HepG2 (cell line): ENCODE measurements at regions not wholly inside any gene's neighbourhood (a gene's known extent, or its start where the extent isn't known, plus 50 kb on each side); places are given as distances from the start of the nearest gene placed in this dataset.

Source experiments
- ATAC-seq: fragments of 200-7000 bp; cut with Tn5 transposase; 3 replicates; pipeline ENCODE4 v1.9.1; 2020; ENCODE audit warnings: mild to moderate bottlenecking, moderate library complexity
- BruUV-seq: library from RNA; stranded (reverse); fragments of 400-500 nt; replicated peaks from 2 replicates; lab custom pipeline; 2021; lab: Mats Ljungman, UMichigan
- CTCF ChIA-PET: fragments of 300-600 bp; formaldehyde crosslinking; extraction: SDS; loops from one replicate; lab custom pipeline; 2021; ENCODE audit warnings: low total read pairs, inconsistent platforms, low intra/inter-chr PET ratio; lab: Yijun Ruan, JAX
- POLR2A ChIA-PET: fragments of 350-600 bp; sonication (Branson Sonifier 250); formaldehyde crosslinking; loops from one replicate; lab custom pipeline; 2020; ENCODE audit warnings: antibody characterized with exemption, inconsistent platforms; lab: Yijun Ruan, JAX
- DNase-seq: peaks from one replicate; pipeline ENCODE4 v3.0.0-alpha.2; 2015; ENCODE audit warnings: low spot score
- FAIRE-seq: peaks from 3 replicates; lab custom pipeline; 2011; peaks lifted over from hg19 to GRCh38; lab: Jason Lieb, UNC
- H2AFZ ChIP-seq: one replicate; pipeline ENCODE4 v1.6.1; 2011; ENCODE audit warnings: low read length, inconsistent platforms
- H3K27ac ChIP-seq: fragments of 300-600 bp; 3 replicates; pipeline ENCODE4 v1.8.0; 2011; ENCODE audit warnings: mixed run types, mild to moderate bottlenecking, mixed read lengths, low read length, inconsistent platforms; ENCODE audit not compliant: insufficient read depth; ENCODE audit errors: extremely low read length
- H3K27me3 ChIP-seq, 2 experiments: fragments of 200-600 bp in 1 of 2; 2 replicates in 1 of 2; 3 replicates in 1 of 2; pipeline versions ENCODE4 v1.6.0 to v1.8.0; 2011; ENCODE audit warnings: low read length in 2 of 2, mild to moderate bottlenecking in 2 of 2, moderate library complexity in 2 of 2, inconsistent platforms in 1 of 2; ENCODE audit not compliant: insufficient read depth in 2 of 2, control insufficient read depth in 1 of 2
- H3K36me3 ChIP-seq, 2 experiments: fragments of 200-600 bp in 1 of 2; replicated peaks in 1 of 2; 2 replicates in 1 of 2; 3 replicates in 1 of 2; pipeline versions ENCODE4 v1.5.1 to v1.8.0; 2011; ENCODE audit warnings: low read length in 2 of 2, inconsistent platforms in 1 of 2; ENCODE audit not compliant: insufficient read depth in 2 of 2, control insufficient read depth in 1 of 2
- H3K4me1 ChIP-seq: 2 replicates; pipeline ENCODE4 v1.5.1; 2012; ENCODE audit warnings: low read length, inconsistent platforms; ENCODE audit not compliant: insufficient read depth
- H3K4me2 ChIP-seq: 2 replicates; pipeline ENCODE4 v1.6.0; 2011; ENCODE audit warnings: low read depth, low read length, inconsistent platforms
- H3K4me3 ChIP-seq, 3 experiments: fragments of 200-600 bp in 1 of 3; sonication (generic), shearing (Covaris generic) in 1 of 3; replicated peaks in 1 of 3; 2 replicates each; pipeline ENCODE4 v1.5.1; 2011 to 2016; ENCODE audit warnings: low read length in 3 of 3, inconsistent platforms in 2 of 3, low read depth in 2 of 3, mild to moderate bottlenecking in 2 of 3, control low read depth in 1 of 3, mixed read lengths in 1 of 3; ENCODE audit not compliant: insufficient read depth in 1 of 3
- H3K79me2 ChIP-seq: one replicate; pipeline ENCODE4 v1.6.1; 2011; ENCODE audit warnings: low read length, inconsistent platforms; ENCODE audit not compliant: insufficient read depth
- H3K9ac ChIP-seq: 2 replicates; pipeline ENCODE4 v1.6.0; 2011; ENCODE audit warnings: mild to moderate bottlenecking, low read depth, low read length, inconsistent platforms; ENCODE audit not compliant: insufficient read depth
- H3K9me3 ChIP-seq: 2 replicates; pipeline ENCODE4 v1.5.1; 2012; ENCODE audit warnings: mild to moderate bottlenecking, low read length
- H4K20me1 ChIP-seq: 2 replicates; pipeline ENCODE4 v1.6.0; 2011; ENCODE audit warnings: inconsistent platforms, mild to moderate bottlenecking, low read length, moderate library complexity; ENCODE audit not compliant: insufficient read depth
- ATAD3A ChIP-seq: sonication (generic); formaldehyde crosslinking; IDR thresholded peaks from 2 replicates; pipeline ENCODE4 v1.4.0; 2020; ENCODE audit warnings: missing genetic modification reagents
- DNMT1 ChIP-seq: sonication (generic); formaldehyde crosslinking; IDR thresholded peaks from 2 replicates; pipeline ENCODE4 v1.5.1; 2020; ENCODE audit warnings: mild to moderate bottlenecking, missing genetic modification reagents
- NR2C2 ChIP-seq: sonication (generic); formaldehyde crosslinking; IDR thresholded peaks from 2 replicates; pipeline ENCODE4 v1.4.0; 2020; ENCODE audit warnings: missing genetic modification reagents, mild to moderate bottlenecking, moderate library complexity, borderline replicate concordance
- SSRP1 ChIP-seq: IDR thresholded peaks from 2 replicates; pipeline ENCODE4 v1.6.1; 2016; ENCODE audit warnings: control low read depth
- TOPORS ChIP-seq: sonication (generic); formaldehyde crosslinking; IDR thresholded peaks from 2 replicates; pipeline ENCODE4 v1.8.0; 2023; ENCODE audit warnings: mild to moderate bottlenecking, missing genetic modification reagents
- ZKSCAN1 ChIP-seq: fragments of 150-350 bp; IDR thresholded peaks from 2 replicates; pipeline ENCODE4 v1.6.1; 2014; ENCODE audit warnings: low read length
- ZNF143 ChIP-seq: sonication (generic); formaldehyde crosslinking; IDR thresholded peaks from 2 replicates; pipeline ENCODE4 v1.4.0; 2020; ENCODE audit warnings: missing genetic modification reagents
- ZSCAN12 ChIP-seq: sonication (generic); formaldehyde crosslinking; IDR thresholded peaks from 2 replicates; pipeline ENCODE4 v1.9.0; 2021; ENCODE audit warnings: mild to moderate bottlenecking, missing genetic modification reagents
- WGBS: methylation state at CpG from one replicate; pipeline ENCODE4 v1.1.6; 2017; ENCODE audit warnings: low lambda C conversion rate; 5-methylcytosine and 5-hydroxymethylcytosine counted together
- in situ Hi-C: cut with HindIII; loops from 2 replicates; pipeline ENCODE4 v1.10.0; 2017; ENCODE audit warnings: low pct_unique_long_range_greater_than_20kb; ENCODE audit not compliant: extremely low pct_ligation_motif_present
- intact Hi-C: fragments of 100-400 bp; cut with micrococcal nuclease; formaldehyde crosslinking; loops from one replicate; pipeline ENCODE4 v1.10.0; 2022; ENCODE audit not compliant: unreplicated experiment
- TF ChIP-seq, protein P1 (sequence below): IDR thresholded peaks from 2 replicates; pipeline ENCODE4 v1.6.1; 2016; ENCODE audit warnings: low read depth
- TF ChIP-seq, protein P2 (sequence below): sonication (generic); formaldehyde crosslinking; IDR thresholded peaks from 2 replicates; pipeline ENCODE4 v1.5.0; 2020; ENCODE audit warnings: mild to moderate bottlenecking, missing genetic modification reagents
- TF ChIP-seq, protein P3 (sequence below): conservative IDR thresholded peaks from 2 replicates; pipeline ENCODE4 v1.6.1; 2018; ENCODE audit warnings: missing genetic modification reagents

DNA sequence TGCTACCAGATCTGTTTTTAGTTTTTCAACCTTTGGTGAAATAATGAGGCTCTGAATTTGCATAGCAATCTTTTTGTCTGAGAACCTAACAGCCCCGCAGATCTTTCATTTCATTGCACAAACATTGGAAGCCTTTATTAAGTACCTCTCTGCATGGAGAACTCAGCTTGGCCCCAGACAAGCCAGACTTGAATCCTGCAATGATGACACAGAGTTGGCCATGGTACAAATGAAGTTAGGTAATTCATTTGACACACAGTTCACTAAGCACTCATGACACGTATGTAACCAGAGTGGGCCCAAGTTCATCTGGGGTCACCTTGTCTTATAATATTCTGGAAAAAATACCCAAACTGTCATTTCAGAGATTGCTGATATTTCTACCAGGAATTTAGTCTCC is 439.1 kb upstream of the ID2 start:
- BruUV-seq: no TSS peak
- peaks cover 22% of the 10 kb centered on the region for H3K9me3 ChIP-seq
- no peak for DNase-seq
- H3K36me3 ChIP-seq: no peaks in the 10 kb centered on the region
- H3K79me2 ChIP-seq: no peaks in the 10 kb centered on the region
- H2AFZ ChIP-seq: no peak overlapping the region
- FAIRE-seq: no peak
- ATAC-seq: no peak
- no peak overlapping the region for H3K4me3 ChIP-seq
- no peak overlapping the region for H3K4me2 ChIP-seq
- in situ Hi-C loops: no loop called here
- H4K20me1 ChIP-seq: no peaks in the 10 kb centered on the region
- no peak overlapping the region for H3K27ac ChIP-seq
- TF ChIP-seq ZSCAN12 (CRISPR knock-in tag) (no peak), TOPORS (CRISPR knock-in tag) (no peak), NR2C2 (CRISPR knock-in tag) (no peak), ATAD3A (CRISPR knock-in tag) (no peak), SSRP1 (CRISPR knock-in tag) (no peak), ZKSCAN1 (no peak), DNMT1 (CRISPR knock-in tag) (no peak), ZNF143 (CRISPR knock-in tag) (no peak)
- TF ChIP-seq, protein P1, sequence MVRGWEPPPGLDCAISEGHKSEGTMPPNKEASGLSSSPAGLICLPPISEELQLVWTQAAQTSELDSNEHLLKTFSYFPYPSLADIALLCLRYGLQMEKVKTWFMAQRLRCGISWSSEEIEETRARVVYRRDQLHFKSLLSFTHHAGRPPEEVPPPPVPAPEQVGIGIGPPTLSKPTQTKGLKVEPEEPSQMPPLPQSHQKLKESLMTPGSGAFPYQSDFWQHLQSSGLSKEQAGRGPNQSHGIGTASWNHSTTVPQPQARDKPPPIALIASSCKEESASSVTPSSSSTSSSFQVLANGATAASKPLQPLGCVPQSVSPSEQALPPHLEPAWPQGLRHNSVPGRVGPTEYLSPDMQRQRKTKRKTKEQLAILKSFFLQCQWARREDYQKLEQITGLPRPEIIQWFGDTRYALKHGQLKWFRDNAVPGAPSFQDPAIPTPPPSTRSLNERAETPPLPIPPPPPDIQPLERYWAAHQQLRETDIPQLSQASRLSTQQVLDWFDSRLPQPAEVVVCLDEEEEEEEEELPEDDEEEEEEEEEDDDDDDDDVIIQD (CRISPR knock-in tag): no peak
- TF ChIP-seq, protein P2, sequence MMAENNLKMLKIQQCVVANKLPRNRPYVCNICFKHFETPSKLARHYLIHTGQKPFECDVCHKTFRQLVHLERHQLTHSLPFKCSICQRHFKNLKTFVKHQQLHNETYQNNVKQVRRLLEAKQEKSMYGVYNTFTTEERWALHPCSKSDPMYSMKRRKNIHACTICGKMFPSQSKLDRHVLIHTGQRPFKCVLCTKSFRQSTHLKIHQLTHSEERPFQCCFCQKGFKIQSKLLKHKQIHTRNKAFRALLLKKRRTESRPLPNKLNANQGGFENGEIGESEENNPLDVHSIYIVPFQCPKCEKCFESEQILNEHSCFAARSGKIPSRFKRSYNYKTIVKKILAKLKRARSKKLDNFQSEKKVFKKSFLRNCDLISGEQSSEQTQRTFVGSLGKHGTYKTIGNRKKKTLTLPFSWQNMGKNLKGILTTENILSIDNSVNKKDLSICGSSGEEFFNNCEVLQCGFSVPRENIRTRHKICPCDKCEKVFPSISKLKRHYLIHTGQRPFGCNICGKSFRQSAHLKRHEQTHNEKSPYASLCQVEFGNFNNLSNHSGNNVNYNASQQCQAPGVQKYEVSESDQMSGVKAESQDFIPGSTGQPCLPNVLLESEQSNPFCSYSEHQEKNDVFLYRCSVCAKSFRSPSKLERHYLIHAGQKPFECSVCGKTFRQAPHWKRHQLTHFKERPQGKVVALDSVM (CRISPR knock-in tag): no peak
- TF ChIP-seq, protein P3, sequence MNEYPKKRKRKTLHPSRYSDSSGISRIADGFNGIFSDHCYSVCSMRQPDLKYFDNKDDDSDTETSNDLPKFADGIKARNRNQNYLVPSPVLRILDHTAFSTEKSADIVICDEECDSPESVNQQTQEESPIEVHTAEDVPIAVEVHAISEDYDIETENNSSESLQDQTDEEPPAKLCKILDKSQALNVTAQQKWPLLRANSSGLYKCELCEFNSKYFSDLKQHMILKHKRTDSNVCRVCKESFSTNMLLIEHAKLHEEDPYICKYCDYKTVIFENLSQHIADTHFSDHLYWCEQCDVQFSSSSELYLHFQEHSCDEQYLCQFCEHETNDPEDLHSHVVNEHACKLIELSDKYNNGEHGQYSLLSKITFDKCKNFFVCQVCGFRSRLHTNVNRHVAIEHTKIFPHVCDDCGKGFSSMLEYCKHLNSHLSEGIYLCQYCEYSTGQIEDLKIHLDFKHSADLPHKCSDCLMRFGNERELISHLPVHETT (CRISPR knock-in tag): no peak
- 8% methylated on average over 2 of the region's 2 CpGs for WGBS
- H3K4me1 ChIP-seq: peaks cover 8% of the 10 kb centered on the region
- no peak overlapping the region for H3K9ac ChIP-seq
- intact Hi-C loops: no loop called here
- CTCF ChIA-PET: no interaction called here
- H3K27me3 ChIP-seq: peaks cover 0 to 12% of the 10 kb centered on the region in 2 experiments; a peak in 2 of 5 replicates
- POLR2A ChIA-PET: no interaction called here
